Fibroblast of lung (primary cell): ENCODE measurements at regions not wholly inside any gene's neighbourhood (a gene's known extent, or its start where the extent isn't known, plus 50 kb on each side); places are given as distances from the start of the nearest gene placed in this dataset.

ENCODE experiments used
- CTCF ChIP-seq, 2 donors: IDR thresholded peaks in 1 of 2; conservative IDR thresholded peaks in 1 of 2; 1 replicate in 1 of 2; 2 replicates in 1 of 2; pipeline ENCODE4 v1.5.1; 2011 to 2012; ENCODE audit warnings: low read length in 2 of 2, control low read depth in 1 of 2, inconsistent platforms in 1 of 2, low read depth in 1 of 2, mild to moderate bottlenecking in 1 of 2
- EZH2 ChIP-seq: IDR thresholded peaks from 2 replicates; pipeline ENCODE4 v1.5.1; 2012; ENCODE audit warnings: low read length, control low read depth, mild to moderate bottlenecking; ENCODE audit errors: missing control alignments

GRCh38 chr17:71003736-71004135, 834.4 kb downstream of the KCNJ2 start:
- no peak for TF ChIP-seq EZH2
- TF ChIP-seq CTCF (conservative IDR thresholded peaks at IDR 0.05 in 1 of 2, IDR thresholded peaks at IDR 0.05 in 1 of 2; ENCODE audit: low read depth in 1 of 2, low read length in 2 of 2), result no peak
